GM21529 (cell line): ENCODE measurements at regions not wholly inside any gene's neighbourhood (a gene's known extent, or its start where the extent isn't known, plus 50 kb on each side); places are given as distances from the start of the nearest gene placed in this dataset.
"Not testable (repeated sequence)": the region's sequence is repeated elsewhere in the genome, so short reads cannot be mapped to it uniquely, and the experiment has no call there.

ENCODE experiments used
- ATAC-seq: cut with Tn5 transposase; IDR thresholded peaks from one replicate; pipeline ENCODE4 v1.9.1; 2021; ENCODE audit not compliant: unreplicated experiment

- ATAC-seq = no peak
Measured at GRCh38 chr10:118870467-118871243, 115.9 kb upstream of the CACUL1 start.

GRCh38 chr10:118871244-118871865 is 116.6 kb upstream of the CACUL1 start:
- no peak for ATAC-seq

DNA sequence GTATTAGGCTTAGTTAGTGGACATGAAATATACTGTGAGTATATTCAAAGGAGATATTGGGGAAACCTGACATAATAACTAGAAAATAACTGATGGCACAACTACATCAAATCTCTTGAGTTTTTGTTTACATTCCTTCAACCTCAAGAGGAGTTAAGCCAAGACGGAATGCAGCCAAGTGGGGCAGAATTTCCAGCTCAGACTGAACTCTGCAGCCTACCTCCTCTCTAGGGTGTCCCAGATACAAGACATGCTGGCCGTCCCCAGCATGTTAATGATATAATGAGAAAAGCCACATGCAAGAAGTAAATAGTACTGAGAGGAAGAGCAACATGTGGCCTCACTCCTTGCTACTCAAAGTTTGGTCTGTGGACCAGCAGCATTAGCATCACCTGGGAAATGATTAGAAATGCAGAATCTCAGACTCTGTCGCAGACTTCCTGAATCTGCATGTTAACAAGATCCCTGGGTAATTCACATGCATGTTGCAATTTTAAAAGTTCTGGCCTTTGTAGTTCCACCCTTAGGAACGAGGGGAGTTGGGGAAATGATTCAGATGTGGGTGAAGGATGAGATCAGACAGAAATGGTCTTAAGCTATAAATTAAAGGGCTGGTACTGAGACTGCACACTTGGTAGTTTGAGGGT is 118.4 kb upstream of the CACUL1 start:
- no peak for ATAC-seq

- ATAC-seq = no peak
Measured at GRCh38 chr10:118873738-118874105, 119.0 kb upstream of the CACUL1 start.

DNA sequence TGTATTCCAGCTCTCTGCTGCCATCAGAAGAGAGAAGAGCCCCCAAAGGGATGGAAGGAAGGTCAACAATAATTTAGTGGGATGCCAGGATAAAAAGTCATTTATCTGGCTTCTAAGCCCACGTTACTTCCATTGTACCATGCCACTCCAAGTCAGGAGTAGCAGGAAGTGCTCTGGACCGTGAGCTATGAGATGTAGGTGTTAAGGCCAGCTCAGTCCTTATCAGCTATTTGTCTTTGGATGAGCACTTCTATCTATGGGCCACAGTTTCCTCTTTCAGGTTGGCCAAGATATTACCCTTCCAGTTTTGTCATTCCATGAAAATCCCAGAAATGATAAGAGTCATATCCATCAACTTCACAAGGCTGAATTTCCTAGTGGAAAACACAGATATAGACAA is 119.4 kb upstream of the CACUL1 start:
- ATAC-seq = no peak

DNA sequence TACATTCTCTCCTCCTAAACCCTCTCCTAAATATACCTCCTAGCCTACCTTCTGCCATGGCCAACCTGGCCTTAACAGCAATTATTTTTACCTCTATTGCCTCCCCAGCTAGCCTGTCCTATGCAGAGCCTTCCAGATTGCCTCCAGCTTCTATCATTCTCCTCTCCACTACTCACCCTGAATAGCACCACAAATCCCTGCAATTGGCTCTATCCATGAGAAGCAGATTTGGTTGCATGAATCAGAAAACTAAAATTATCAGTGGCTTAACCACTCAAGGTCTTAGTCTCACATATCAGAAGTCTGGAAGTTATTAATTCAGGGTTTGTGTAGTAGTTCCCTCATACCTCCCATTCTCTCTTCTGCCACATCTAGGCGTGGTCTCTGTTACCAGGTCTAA is 120.3 kb upstream of the CACUL1 start:
- ATAC-seq = no peak

GRCh38 chr10:118882741-118883140 is 128.0 kb upstream of the CACUL1 start:
- ATAC-seq = no peak

GRCh38 chr10:118892255-118892654 is 137.3 kb upstream of the NANOS1 start:
- ATAC-seq = no peak

DNA sequence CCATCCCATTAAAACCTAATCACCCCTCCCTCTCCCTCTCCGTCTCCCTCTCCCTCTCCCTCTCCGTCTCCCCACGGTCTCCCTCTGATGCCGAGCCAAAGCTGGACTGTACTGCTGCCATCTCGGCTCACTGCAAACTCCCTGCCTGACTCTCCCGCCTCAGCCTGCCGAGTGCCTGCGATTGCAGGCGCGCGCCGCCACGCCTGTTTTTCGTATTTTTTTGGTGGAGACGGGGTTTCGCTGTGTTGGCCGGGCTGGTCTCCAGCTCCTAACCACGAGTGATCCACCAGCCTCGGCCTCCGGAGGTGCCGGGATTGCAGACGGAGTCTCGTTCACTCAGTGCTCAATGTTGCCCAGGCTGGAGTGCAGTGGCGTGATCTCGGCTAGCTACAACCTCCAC is 134.6 kb upstream of the NANOS1 start:
- ATAC-seq = not testable (repeated sequence)

DNA sequence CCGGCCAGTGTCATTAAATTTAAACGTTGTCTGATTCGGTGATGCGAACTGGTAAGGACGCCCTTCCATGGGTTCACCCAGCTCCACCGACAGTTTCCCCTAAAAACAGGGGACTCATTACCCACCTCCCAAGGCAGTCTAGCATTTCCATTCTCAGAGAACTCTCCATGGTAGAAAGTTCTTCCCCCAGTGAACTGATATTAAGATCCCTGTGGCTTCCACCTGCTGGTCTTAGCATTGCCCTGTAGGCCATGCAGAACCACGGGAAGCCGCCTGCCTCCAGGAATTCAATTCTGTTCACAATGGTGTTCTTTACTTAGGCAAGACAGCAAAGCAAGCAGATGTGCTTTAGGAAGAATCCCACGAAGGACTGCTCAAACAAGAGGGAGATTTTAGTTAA is 128.9 kb upstream of the NANOS1 start:
- ATAC-seq = no peak

GRCh38 chr10:118901380-118901779 is 128.1 kb upstream of the NANOS1 start:
- ATAC-seq = no peak

DNA sequence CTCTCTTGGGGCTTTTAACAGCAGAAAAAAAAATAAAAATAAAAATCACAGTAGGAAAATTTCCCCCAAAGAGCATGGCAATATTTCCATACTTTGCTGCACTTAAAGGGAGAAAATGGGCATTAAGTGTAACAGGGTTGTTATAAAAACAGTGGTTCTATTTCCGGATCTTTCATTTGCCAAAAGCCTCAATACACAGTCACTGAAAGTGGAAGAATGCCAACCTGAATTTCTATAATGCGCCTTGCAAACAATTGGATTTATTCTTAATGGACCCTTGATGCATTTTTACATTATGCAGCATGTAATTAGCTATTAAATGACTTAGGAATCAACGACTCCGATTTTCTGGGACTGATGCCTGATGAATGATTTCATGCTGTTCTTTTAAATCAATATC is 127.6 kb upstream of the NANOS1 start:
- no peak for ATAC-seq

DNA sequence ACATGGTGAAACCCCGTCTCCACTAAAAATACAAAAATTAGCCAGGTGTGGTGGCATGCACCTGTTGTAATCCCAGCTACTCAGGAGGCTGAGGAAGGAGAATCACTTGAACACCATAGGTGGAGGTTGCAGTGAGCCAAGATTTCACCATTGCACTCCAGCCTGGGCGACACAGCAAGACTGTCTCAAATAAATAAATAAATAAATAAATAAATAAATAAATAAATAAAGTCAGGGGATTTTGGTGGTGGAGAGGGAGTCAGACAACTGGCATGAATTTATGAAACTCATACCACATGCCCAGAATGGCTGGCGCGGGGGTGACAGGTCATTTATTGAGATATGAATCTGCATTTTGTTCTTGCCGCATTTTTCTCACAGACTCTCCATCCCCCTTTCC is 126.9 kb upstream of the NANOS1 start:
- not testable (repeated sequence) for ATAC-seq

GRCh38 chr10:118903251-118903650 is 126.3 kb upstream of the NANOS1 start:
- no peak for ATAC-seq

DNA sequence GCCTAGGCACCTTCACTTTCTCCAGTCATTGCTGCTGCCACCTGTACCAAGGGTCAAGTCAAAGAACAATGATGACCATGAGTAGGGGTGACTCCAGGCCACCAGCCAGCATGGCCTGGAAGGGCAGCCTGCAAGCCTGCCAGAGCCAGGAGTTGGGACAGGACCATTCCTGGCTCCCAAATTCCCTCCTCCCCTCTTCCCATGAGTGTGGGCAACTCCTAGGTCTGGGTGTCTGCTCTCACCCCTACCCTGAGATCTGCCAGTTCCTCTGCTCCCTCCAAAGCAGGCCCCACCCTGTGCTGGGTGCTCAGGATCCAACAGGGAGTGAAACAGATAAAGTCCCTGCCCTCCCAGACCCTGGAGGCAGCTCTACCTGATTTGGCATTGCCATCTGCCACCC is 125.8 kb upstream of the NANOS1 start:
- no peak for ATAC-seq

DNA sequence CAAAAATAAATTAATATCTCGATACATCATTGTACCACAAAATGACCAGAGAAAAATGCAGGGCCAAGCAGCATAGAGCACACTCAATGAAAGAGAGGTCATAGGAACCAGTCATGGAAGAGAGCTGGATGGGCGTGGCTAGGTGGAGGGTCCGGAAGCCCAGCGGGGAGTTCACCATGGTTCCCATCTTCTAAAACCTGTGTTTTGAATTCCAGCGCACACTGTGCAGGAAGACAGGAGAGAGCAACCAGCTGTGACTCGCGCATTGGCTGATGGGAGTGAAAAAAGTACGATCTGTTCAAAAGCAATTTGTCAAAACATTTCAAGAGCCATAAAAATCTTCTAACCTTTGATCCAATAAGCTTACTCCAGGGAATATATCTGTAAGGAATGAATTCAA is 125.2 kb upstream of the NANOS1 start:
- ATAC-seq = no peak

DNA sequence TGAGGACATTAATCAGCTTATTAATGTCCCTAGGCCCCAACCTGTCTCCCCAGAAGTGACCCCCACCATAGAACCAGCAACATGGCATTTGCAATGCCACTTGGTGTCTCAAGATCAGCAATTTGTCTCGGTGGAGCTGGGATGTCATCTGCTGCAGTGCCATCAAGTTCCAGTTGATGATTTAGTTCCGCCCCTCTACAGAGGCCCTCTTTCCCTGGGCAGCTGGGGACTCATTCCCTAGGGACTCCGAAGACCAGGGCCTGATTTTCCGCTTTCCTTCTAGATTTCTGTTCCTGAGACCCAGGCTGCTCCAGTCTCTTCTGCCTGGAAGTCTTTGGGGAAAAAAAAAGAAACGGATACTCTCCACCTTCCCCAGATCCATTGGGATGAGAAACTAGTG is 122.5 kb upstream of the NANOS1 start:
- no peak for ATAC-seq

- no peak for ATAC-seq
Measured at GRCh38 chr10:118908557-118909256, 120.8 kb upstream of the NANOS1 start.

- ATAC-seq = no peak
Measured at GRCh38 chr10:118910702-118911101, 118.8 kb upstream of the NANOS1 start.

GRCh38 chr10:118911363-118911762 is 118.2 kb upstream of the NANOS1 start:
- no peak for ATAC-seq

- no peak for ATAC-seq
Measured at GRCh38 chr10:118912961-118913600, 116.4 kb upstream of the NANOS1 start.
